GM12873 (cell line): ENCODE measurements at regions not wholly inside any gene's neighbourhood (a gene's known extent, or its start where the extent isn't known, plus 50 kb on each side); places are given as distances from the start of the nearest gene placed in this dataset.

Experiments
- TF ChIP-seq, protein P1 (sequence below): IDR thresholded peaks from 2 replicates; pipeline ENCODE4 v1.5.1; 2012; ENCODE audit warnings: low read depth, mild to moderate bottlenecking, moderate library complexity, low read length, control low read depth; ENCODE audit not compliant: insufficient read depth; ENCODE audit errors: missing control alignments

GRCh38 chr4:151581570-151581969 is 172.6 kb downstream of the FHIP1A start:
- TF ChIP-seq, protein P1, sequence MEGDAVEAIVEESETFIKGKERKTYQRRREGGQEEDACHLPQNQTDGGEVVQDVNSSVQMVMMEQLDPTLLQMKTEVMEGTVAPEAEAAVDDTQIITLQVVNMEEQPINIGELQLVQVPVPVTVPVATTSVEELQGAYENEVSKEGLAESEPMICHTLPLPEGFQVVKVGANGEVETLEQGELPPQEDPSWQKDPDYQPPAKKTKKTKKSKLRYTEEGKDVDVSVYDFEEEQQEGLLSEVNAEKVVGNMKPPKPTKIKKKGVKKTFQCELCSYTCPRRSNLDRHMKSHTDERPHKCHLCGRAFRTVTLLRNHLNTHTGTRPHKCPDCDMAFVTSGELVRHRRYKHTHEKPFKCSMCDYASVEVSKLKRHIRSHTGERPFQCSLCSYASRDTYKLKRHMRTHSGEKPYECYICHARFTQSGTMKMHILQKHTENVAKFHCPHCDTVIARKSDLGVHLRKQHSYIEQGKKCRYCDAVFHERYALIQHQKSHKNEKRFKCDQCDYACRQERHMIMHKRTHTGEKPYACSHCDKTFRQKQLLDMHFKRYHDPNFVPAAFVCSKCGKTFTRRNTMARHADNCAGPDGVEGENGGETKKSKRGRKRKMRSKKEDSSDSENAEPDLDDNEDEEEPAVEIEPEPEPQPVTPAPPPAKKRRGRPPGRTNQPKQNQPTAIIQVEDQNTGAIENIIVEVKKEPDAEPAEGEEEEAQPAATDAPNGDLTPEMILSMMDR: no peak

DNA sequence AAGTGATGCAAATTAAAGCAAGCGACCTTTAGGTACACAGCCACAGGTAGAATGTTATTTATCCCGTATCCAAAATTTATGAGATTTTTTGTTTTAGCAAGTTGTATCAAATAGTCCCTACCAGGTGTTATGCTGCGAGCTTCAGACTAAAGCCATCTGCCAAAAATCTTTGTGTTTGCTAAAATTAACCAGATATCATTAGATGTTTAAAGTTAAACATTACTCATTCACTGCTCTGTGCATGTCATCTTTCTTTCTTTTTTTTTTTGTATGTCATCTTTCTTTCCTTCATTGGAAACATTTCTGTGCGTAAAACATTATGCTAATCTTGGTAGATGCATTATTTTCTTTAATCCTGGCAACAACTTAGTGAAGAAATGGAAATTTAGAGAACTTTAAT is 173.1 kb downstream of the FHIP1A start:
- TF ChIP-seq, protein P1: no peak

DNA sequence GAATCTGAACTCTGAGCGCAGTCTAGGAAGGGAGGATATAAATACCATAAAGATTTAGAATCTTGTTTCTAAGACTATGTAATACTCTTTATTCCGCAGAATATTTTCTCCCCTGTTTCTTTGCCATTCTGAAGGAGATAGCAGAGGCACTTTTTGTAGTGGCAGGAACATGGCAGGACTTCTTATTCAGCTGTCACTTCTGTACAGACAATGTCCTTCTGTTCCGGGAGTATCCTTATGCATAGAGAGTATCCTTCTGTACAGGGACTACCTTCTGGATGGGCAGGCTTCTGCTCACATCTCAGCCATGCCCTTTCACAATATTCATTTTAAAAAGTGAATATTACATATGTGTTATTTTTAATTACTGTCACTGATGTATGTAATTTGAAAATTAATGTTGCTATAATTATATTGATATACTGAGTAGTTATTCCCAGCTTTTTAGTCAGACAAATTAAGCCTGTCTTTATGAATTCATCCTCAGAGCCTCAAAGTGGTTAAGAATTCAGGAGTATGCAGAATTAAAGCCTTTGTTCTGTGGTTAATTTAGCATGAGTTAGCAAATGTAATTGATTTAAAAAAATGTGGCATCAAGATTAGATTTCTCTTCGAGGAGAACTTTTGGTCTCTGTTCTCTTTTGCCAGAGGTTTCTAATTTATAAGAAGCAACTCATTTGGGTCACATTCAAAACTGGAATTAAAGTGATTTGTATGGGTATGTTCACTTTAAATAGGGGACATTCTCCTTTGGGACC is 174.4 kb downstream of the FHIP1A start:
- TF ChIP-seq, protein P1: no peak

- TF ChIP-seq, protein P1: no peak
Observed at GRCh38 chr4:151584101-151584500, 175.1 kb downstream of the FHIP1A start.

DNA sequence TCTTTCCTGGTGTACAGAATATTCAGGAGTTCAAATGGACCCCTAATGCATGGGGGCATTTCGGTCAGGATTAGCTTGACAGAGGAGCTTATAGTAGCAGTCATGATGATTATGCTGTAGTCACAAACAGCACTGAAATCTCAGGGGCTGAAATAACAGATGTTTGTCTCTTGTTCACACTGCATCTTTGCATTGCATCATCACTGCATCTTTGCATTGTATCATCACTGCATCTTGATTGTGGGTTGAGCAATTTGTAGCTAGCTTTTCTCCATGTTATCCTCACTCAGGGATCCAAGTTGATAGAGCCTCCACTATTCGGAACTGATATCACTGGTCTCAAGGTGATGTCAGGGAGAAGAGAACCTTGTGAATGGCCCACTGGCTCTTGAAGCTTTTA is 160.9 kb downstream of the GATB start:
- TF ChIP-seq, protein P1: no peak

- TF ChIP-seq, protein P1: no peak
Observed at GRCh38 chr4:151600432-151600831, 160.4 kb downstream of the GATB start.

- TF ChIP-seq, protein P1: no peak
Observed at GRCh38 chr4:151603377-151603776, 157.4 kb downstream of the GATB start.
